ENCODE measurements at regions not wholly inside any gene's neighbourhood (a gene's known extent, or its start where the extent isn't known, plus 50 kb on each side); places are given as distances from the start of the nearest gene placed in this dataset.
A peak's percentile ranks its signal among the peaks of the same experiment; 100 is the strongest.

- Histone ChIP-seq H3K4me3 (no peak overlapping the region), H3K36me3 (no peaks in the 10 kb centered on the region), H3K27ac (no peak overlapping the region), H3K27me3 (no peaks in the 10 kb centered on the region), H3K4me1 (peaks cover 0 to 26% (median 12%) of the 10 kb centered on the region in 9 donors), H3K9me3 (no peaks in the 10 kb centered on the region)
- intact Hi-C loops (cut with DNase I): no loop called here
- TF ChIP-seq CTCF (IDR thresholded peaks at IDR 0.05): no peak
- no peak for ATAC-seq
- DNase-seq: no peak
Observed at GRCh38 chr3:30185872-30186271, 420.5 kb upstream of the TGFBR2 start.

- peaks cover 0 to 28% (median 15%) of the 10 kb centered on the region in 9 donors for H3K4me1 ChIP-seq
- DNase-seq: peak in 1 of 2 donors; percentile 54
- H3K9me3 ChIP-seq: no peaks in the 10 kb centered on the region
- no peak for TF ChIP-seq CTCF (IDR thresholded peaks at IDR 0.05)
- no peaks in the 10 kb centered on the region for H3K27me3 ChIP-seq
- H3K27ac ChIP-seq: peak overlapping the region in 3 of 10 donors; percentile 4 to 45 (median 26)
- intact Hi-C loops (cut with DNase I): no loop called here
- no peak overlapping the region for H3K4me3 ChIP-seq
- H3K36me3 ChIP-seq: no peaks in the 10 kb centered on the region
- ATAC-seq: peak; percentile 55 to 94 (median 86)
- WGBS, 2 donors: 12 to 75% methylated on average over 3 of the region's 3 CpGs
Observed at GRCh38 chr3:30186741-30187219, 419.6 kb upstream of the TGFBR2 start.

- Histone ChIP-seq H3K9me3 (no peaks in the 10 kb centered on the region), H3K4me3 (no peak overlapping the region), H3K27me3 (no peaks in the 10 kb centered on the region), H3K4me1 (peaks cover 0 to 34% (median 21%) of the 10 kb centered on the region in 9 donors), H3K36me3 (no peaks in the 10 kb centered on the region), H3K27ac (peak overlapping the region in 3 of 10 donors; percentile 4 to 45 (median 26))
- WGBS, 2 donors: 84 to 90% methylated on average over 2 of the region's 2 CpGs
- DNase-seq (no peak), ATAC-seq (peak in 1 of 8 donors; percentile 8)
- TF ChIP-seq CTCF (IDR thresholded peaks at IDR 0.05): no peak
- intact Hi-C loops (cut with DNase I): no loop called here
Observed at GRCh38 chr3:30187366-30187765, 419.0 kb upstream of the TGFBR2 start.

- no peaks in the 10 kb centered on the region for H3K9me3 ChIP-seq
- no peak overlapping the region for H3K4me3 ChIP-seq
- no peak for TF ChIP-seq CTCF (IDR thresholded peaks at IDR 0.05)
- peaks cover 0 to 34% (median 23%) of the 10 kb centered on the region in 9 donors for H3K4me1 ChIP-seq
- 93 to 97% methylated on average over 1 of the region's 1 CpG for WGBS, 2 donors
- peak in 1 of 2 donors; percentile 16 for DNase-seq
- ATAC-seq: peak in 7 of 8 donors; percentile 33 to 92 (median 79)
- no peaks in the 10 kb centered on the region for H3K27me3 ChIP-seq
- H3K36me3 ChIP-seq: no peaks in the 10 kb centered on the region
- H3K27ac ChIP-seq: no peak overlapping the region
- intact Hi-C loops (cut with DNase I): no loop called here
Observed at GRCh38 chr3:30188713-30189112, 417.7 kb upstream of the TGFBR2 start.

Data from heart right ventricle (tissue), 16 donors.